Gastrocnemius medialis (tissue), 4 donors: ENCODE measurements at regions not wholly inside any gene's neighbourhood (a gene's known extent, or its start where the extent isn't known, plus 50 kb on each side); places are given as distances from the start of the nearest gene placed in this dataset.

Experiments used
- CTCF ChIP-seq, 5 experiments: fragments of 450-650 bp in 3 of 5; fragments of 200-600 bp in 2 of 5; sonication (generic) in 2 of 5; IDR thresholded peaks in 4 of 5; conservative IDR thresholded peaks in 1 of 5; 1 replicate in 4 of 5; 2 replicates in 1 of 5; pipeline ENCODE4 v1.5.1; 2016 to 2019; ENCODE audit warnings: antibody characterized with exemption in 5 of 5, mild to moderate bottlenecking in 3 of 5, moderate library complexity in 3 of 5
- POLR2A ChIP-seq, 2 donors: fragments of 450-650 bp; IDR thresholded peaks; one replicate each; pipeline ENCODE4 v1.6.1; 2017; ENCODE audit warnings: antibody characterized with exemption in 2 of 2, mild to moderate bottlenecking in 2 of 2, moderate library complexity in 2 of 2

GRCh38 chr1:73711089-73711488 lies 486.9 kb downstream of the LRRIQ3 start:
- TF ChIP-seq CTCF (IDR thresholded peaks at IDR 0.05 in 4 of 5, conservative IDR thresholded peaks at IDR 0.05 in 1 of 5), result no peak
- TF ChIP-seq POLR2A (IDR thresholded peaks at IDR 0.05), result no peak
